ENCODE measurements at regions not wholly inside any gene's neighbourhood (a gene's known extent, or its start where the extent isn't known, plus 50 kb on each side); places are given as distances from the start of the nearest gene placed in this dataset.

- no peaks in the 10 kb centered on the region for H3K79me2 ChIP-seq (replicated peaks; ENCODE audit: insufficient read depth, low read length)
- no peak overlapping the region for H3K9ac ChIP-seq (ENCODE audit: low read length)
- no peak overlapping the region for H3K4me2 ChIP-seq (ENCODE audit: low read length)
- H4K20me1 ChIP-seq (ENCODE audit: insufficient read depth) = no peaks in the 10 kb centered on the region
- no peak overlapping the region for H2AFZ ChIP-seq (ENCODE audit: low read depth, low read length)
- TF ChIP-seq SMC3 (conservative IDR thresholded peaks at IDR 0.05; ENCODE audit: poor library complexity) (no peak), CTCF (IDR thresholded peaks at IDR 0.05; ENCODE audit: poor library complexity, severe bottlenecking) (no peak), RAD21 (conservative IDR thresholded peaks at IDR 0.05) (no peak), EP300 (conservative IDR thresholded peaks at IDR 0.05; ENCODE audit: poor library complexity, severe bottlenecking) (no peak), POLR2AphosphoS5 (IDR thresholded peaks at IDR 0.05) (no peak)
- H3K36me3 ChIP-seq (ENCODE audit: insufficient read depth, low read length) = no peaks in the 10 kb centered on the region
- H3K27me3 ChIP-seq (ENCODE audit: insufficient read depth, low read depth, low read length) = no peaks in the 10 kb centered on the region
- H3K9me3 ChIP-seq (ENCODE audit: low read length) = no peaks in the 10 kb centered on the region
- H3K27ac ChIP-seq (ENCODE audit: low read length) = no peak overlapping the region
- H3K9me2 ChIP-seq (ENCODE audit: insufficient read depth, low read length) = no peaks in the 10 kb centered on the region
- H3F3A ChIP-seq (ENCODE audit: insufficient read depth, low read length, poor library complexity, severe bottlenecking) = no peaks in the 10 kb centered on the region
- H3K4me3 ChIP-seq (ENCODE audit: low read length) = no peak overlapping the region
Observed at GRCh38 chr18:77658299-77658662, 408.6 kb downstream of the GALR1 start.

- no peaks in the 10 kb centered on the region for H3F3A ChIP-seq (ENCODE audit: insufficient read depth, low read length, poor library complexity, severe bottlenecking)
- no peak overlapping the region for H3K9ac ChIP-seq (ENCODE audit: low read length)
- no peaks in the 10 kb centered on the region for H3K79me2 ChIP-seq (replicated peaks; ENCODE audit: insufficient read depth, low read length)
- H4K20me1 ChIP-seq (ENCODE audit: insufficient read depth) = no peaks in the 10 kb centered on the region
- H2AFZ ChIP-seq (ENCODE audit: low read depth, low read length) = no peak overlapping the region
- H3K4me3 ChIP-seq (ENCODE audit: low read length) = no peak overlapping the region
- no peaks in the 10 kb centered on the region for H3K36me3 ChIP-seq (ENCODE audit: insufficient read depth, low read length)
- no peaks in the 10 kb centered on the region for H3K9me3 ChIP-seq (ENCODE audit: low read length)
- H3K27ac ChIP-seq (ENCODE audit: low read length) = no peak overlapping the region
- H3K4me2 ChIP-seq (ENCODE audit: low read length) = no peak overlapping the region
- TF ChIP-seq EP300 (conservative IDR thresholded peaks at IDR 0.05; ENCODE audit: poor library complexity, severe bottlenecking) (no peak), RAD21 (conservative IDR thresholded peaks at IDR 0.05) (no peak), REST (IDR thresholded peaks at IDR 0.05; ENCODE audit: borderline replicate concordance) (no peak), CTCF (IDR thresholded peaks at IDR 0.05; ENCODE audit: poor library complexity, severe bottlenecking) (no peak), SMC3 (conservative IDR thresholded peaks at IDR 0.05; ENCODE audit: poor library complexity) (no peak), MXI1 (conservative IDR thresholded peaks at IDR 0.05; ENCODE audit: poor library complexity, severe bottlenecking) (no peak), EZH2 (IDR thresholded peaks at IDR 0.05; ENCODE audit: borderline replicate concordance, insufficient read depth, low read length, poor library complexity, severe bottlenecking) (no peak), TAF1 (IDR thresholded peaks at IDR 0.05; ENCODE audit: low read depth) (no peak), POLR2AphosphoS5 (IDR thresholded peaks at IDR 0.05) (no peak)
- H3K27me3 ChIP-seq (ENCODE audit: insufficient read depth, low read depth, low read length) = no peaks in the 10 kb centered on the region
- no peaks in the 10 kb centered on the region for H3K9me2 ChIP-seq (ENCODE audit: insufficient read depth, low read length)
Observed at GRCh38 chr18:77658751-77659448, 409.3 kb downstream of the GALR1 start.
